Inflammatory macrophage treated with lipopolysaccharide for 1 hour (primary cell): ENCODE measurements at regions not wholly inside any gene's neighbourhood (a gene's known extent, or its start where the extent isn't known, plus 50 kb on each side); places are given as distances from the start of the nearest gene placed in this dataset.
"Not testable (repeated sequence)": the region's sequence is repeated elsewhere in the genome, so short reads cannot be mapped to it uniquely, and the experiment has no call there.

Experiments used
- DNase-seq, 2 donors: peaks; one replicate each; pipeline ENCODE4 v3.0.0-alpha.2; 2020 to 2022

DNA sequence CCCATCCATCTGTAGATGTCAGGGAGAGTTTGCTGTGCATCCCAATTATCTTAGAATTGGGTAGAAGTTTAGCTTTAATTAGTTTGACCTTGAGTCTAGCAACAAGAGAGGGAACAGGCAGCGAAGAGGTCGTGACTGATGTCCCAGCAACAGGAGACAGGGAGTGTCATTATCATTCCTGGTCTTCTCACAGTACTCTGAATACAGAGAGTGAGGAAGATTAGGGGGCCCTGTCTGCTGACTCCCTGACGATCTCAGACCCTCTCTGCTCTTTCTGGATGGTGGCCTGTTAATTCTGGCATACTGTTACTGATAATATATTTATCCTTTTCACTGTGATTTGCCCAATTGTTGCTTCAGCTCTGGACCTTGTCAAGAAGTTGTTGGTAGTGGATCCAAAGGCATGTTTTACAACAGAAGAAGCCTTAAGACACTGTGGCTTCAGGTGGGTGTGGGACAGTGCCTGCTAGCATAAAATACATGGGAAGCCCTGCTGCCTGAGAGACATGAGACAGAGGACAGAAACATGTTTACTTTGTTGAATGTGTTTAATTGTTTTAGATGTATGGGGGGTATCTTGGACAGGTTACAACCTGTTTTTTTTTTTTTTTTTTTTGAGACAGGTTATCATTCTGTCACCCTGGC is 256.6 kb downstream of the GOLGA6L6 start:
- not testable (repeated sequence) for DNase-seq

GRCh38 chr15:20283651-20284050 is 257.9 kb downstream of the GOLGA6L6 start:
- DNase-seq, result not testable (repeated sequence)

DNA sequence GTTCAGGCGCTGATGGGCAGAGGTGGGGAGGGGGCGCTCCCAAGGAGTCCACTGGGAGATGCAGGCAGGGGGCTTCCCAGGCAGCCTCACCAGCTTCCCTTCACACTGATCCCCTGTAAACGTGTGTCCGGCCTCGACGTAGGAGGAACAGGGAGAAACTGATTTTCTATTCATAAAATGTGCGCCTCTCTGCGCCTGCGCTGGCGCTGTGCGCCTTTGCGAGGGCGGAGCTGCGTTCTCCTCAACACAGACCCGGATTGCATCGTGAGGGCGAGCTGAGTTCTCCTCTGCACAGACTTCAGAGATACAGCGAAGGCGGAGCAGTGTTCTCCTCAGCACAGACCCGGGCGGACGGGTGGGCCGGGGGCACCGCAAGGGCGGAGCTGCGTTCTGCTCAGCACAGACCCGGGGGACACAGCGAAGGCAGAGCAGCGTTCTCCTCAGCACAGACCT is 259.1 kb downstream of the GOLGA6L6 start:
- not testable (repeated sequence) for DNase-seq

DNA sequence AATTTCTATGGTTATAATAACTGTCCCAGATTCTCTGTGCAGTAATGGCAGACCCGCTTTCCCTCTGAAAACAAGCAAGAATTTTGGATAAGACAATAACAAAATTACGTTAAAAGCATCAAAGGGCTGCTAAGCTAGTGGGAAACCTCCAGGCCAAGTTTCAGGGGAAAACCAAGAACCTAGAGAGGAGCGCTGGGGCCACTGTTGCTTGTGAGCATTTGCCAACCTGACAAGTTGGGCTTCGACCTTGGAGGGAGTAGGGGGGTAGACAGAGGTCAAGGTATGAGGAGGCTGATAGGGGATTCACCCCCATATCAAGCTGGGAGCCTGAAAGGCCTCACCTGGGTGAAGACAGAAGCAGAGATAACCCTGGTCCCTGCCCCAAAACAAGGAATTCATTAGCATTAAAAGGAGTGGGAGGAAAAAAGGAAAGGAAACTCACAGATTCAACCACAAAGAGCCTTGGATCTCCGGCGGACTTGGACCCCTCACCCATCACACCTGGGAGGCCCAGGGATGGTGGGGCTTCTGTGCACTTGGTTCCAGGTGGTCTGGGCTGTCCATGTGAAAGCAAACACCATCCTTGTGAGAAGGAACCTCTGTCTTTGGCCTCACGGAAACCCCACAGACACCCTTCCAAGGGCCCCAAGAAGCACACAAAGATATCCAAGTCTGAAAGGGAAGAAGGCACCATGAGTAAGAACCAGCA is 259.9 kb downstream of the GOLGA6L6 start:
- not testable (repeated sequence) for DNase-seq

DNA sequence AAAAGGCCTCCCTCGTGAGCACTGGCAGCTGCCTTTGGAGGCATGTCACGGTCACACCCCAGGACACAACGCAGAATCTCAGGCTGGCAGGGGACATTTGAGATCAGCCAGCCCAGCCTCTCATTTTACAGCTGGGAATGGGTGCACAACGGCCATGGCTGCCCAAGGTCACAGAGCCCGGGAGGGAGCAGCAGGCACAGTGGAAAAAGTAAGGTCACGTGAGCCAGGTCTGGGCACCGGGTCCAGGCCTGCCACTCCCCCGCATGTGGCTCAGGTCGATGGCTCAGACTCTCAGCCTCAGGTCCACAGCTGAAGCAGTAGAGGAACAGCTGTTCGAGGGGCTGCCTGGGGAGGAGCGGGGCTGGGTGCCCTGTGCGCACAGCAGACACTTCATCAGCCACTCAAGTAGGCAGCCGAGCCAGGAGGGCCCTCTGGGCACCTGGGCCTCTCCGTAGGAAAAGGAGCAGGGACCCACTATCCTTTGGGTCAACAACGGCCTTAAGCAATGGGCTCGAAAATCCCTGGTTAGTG is 260.6 kb downstream of the GOLGA6L6 start:
- no peak for DNase-seq

DNA sequence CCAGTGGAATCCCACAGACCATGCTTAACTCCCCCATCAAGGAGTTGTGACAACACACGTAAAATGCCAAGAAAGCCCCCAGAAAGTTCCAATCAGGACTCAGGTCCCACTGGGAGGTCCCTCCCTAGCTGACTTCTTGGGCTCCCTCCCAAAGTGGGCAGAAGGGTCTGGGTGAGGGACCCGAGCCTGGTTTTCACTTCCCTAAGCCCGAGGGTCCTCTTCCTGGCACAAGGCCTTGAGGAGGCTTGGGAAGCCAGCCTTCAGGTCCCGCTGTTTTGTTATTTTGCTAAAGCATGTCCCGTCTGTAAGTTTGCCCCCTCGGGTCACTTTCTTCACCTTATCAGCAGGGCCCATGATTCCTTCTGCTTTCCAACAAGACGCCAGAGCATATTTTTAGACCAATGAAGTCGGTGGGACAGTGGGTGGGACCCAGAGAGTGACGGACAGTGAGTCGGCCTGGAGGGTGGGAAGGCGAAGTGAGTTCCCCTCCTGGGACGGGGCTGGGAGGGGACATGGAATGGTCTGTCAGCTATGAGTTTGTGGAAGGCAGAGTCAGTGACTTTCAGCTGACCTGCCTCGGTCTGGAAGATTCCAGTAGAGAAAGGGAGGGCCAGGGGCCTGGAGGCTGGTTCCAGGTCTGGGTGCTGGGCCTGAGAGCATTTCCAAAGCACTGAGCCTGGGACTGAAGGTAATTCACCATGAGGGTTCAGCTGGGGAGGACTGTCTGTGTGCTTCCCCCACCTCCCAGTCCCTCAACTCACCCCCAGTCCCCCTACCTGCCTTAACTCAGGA is 261.3 kb downstream of the GOLGA6L6 start:
- not testable (repeated sequence) for DNase-seq

GRCh38 chr15:20279056-20279455 is 262.5 kb downstream of the GOLGA6L6 start:
- DNase-seq, result not testable (repeated sequence)

DNA sequence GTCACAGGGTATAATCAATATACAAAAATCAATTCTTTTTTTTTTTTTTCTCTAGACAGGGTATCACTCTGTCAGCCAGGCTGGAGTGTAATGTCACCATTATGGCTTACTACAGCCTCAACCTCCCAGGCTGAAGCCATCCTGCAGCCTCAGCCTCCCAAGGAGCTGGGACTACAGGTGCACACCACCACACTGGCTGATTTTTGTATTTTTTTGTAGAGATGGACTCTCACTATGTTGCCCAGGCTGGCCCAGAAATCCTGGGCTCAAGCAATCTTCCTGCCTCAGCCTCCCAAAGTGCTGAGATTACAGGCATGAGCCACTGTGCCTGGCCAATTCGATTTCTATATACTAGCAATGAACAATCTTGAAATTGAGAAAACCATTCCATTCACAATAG is 263.2 kb downstream of the GOLGA6L6 start:
- not testable (repeated sequence) for DNase-seq

- DNase-seq, result not testable (repeated sequence)
Measured at GRCh38 chr15:20277451-20277850, 264.1 kb downstream of the GOLGA6L6 start.

GRCh38 chr15:20276312-20277114 is 265.1 kb downstream of the GOLGA6L6 start:
- peak; percentile 2 to 13 for DNase-seq

- not testable (repeated sequence) for DNase-seq
Measured at GRCh38 chr15:20275373-20275967, 266.1 kb downstream of the GOLGA6L6 start.

DNA sequence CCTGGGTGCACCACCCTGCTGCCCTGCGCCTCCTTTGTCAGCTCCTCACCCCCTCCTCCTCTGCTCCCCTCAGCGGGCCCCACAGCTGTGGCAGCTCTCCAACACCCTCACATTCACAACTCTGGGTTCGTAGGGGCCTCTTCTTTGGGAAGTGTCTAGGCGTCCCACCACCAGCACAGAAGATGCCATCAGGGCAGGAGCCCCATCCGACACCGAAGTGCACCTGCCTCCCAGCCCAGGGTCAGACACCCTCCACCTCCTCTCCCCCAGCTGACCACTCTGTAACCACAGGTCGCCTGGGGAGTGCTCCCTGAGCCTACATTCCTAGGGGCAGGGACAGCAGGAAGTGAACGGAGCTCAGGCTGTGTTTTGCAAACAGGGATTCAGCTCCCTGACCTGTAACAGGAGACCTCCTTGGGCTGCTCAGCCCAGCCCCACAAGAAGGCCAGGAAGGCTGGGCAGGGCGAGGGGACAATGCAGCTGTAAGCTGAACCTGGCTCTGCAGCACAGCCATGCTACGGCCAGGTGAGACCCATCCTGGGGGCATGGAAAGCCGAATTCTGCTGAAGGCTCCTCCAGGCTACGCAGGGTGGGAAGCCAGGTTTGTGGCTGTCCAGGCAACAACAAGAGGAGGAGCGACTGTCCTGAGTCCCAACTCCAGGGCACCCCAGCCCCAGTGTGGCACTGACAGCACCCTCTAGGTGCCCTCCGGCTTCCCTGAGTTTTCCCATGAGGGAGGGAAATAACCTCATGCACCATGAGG is 269.0 kb downstream of the GOLGA6L6 start:
- DNase-seq, result no peak

GRCh38 chr15:20271647-20272046 is 270.0 kb downstream of the GOLGA6L6 start:
- no peak for DNase-seq

DNA sequence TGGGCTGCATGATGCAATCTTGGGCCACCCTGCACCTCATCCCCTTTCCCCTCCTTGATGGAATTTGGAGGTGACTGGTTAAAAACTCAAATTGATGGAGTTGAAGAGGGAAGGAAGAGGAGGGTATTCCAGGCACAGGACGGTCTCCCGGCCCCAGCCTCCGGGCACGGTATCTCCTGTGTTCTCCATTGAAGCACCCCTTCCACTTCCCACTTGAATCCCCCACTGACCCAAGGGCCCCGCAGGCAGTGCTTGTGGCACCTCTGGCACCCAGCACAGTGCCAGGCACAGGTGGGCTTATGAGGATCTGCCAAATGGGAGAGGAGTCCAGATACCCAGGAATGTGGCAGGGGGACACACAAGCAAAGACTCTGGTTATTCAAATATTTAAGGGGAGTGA is 271.6 kb downstream of the GOLGA6L6 start:
- DNase-seq, result not testable (repeated sequence)

GRCh38 chr15:20267996-20268395 is 273.6 kb downstream of the GOLGA6L6 start:
- DNase-seq, result not testable (repeated sequence)

- not testable (repeated sequence) for DNase-seq
Measured at GRCh38 chr15:20267051-20267730, 274.4 kb downstream of the GOLGA6L6 start.

DNA sequence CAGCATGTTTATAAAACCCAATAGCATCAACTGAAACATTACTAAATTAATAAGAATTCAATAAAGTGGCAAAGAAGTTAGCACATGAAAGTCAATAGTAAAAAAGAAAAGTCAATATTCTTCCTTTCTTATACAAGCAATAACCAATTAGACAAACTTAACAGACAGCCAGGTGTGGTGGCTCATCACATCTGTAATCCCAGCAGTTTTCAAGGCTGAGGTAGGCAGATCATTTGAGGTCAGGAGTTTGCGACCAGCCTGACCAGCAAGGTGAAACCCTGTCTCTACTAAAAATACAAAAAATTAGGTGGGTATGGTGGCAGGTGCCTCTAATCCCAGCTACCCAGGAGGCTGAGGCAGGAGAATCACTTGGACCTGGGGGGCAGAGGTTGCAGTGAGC is 275.9 kb downstream of the GOLGA6L6 start:
- not testable (repeated sequence) for DNase-seq

DNA sequence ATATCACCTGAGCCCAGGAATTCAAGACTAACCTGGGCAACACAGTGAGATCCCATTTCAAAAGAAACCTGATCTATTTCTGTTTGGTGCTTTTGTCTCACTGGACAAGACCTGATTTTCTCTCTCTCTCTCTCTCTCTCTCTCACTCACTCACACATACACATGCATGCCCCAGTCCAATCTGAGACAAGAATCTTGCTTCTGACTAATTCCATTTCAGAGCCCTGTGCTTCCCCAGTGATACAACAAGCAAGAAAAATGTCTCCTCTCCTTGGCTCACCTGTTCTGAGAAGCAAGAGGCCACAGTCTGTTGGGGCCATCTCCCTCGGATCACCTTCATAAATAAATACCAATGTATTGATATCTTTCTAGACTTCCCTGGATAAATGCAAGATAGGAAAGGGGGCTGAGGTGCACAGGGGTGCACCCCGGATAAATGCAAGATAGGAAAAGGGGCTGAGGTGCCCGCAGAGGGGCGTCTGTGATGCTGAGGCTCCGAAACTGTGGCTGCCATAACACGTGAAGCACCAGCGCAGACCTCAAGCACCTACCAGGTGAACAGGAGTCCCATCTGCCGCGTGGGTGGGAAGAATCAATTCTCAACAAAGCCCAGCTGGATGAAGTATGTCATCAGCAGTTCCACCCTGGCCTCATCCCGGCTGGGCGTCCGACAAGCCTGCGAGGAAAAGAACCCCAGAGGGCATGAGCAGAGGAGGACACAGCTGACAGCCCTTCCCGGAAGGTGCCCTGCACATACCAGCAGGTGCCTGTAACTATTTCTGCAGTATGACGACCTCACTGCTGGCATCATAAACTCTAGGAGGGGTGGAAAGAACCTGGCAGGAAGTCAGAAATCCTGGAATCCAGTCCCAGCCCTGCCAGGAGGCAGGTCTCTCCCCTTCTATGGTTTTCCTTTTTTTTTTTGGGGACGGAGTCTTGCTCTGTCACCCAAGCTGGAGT is 280.0 kb downstream of the GOLGA6L6 start:
- DNase-seq, result not testable (repeated sequence)

- DNase-seq, result not testable (repeated sequence)
Measured at GRCh38 chr15:20260650-20261049, 280.9 kb downstream of the GOLGA6L6 start.
